Smooth muscle cell (in vitro differentiated cells): ENCODE measurements at regions not wholly inside any gene's neighbourhood (a gene's known extent, or its start where the extent isn't known, plus 50 kb on each side); places are given as distances from the start of the nearest gene placed in this dataset.
A peak's percentile ranks its signal among the peaks of the same experiment; 100 is the strongest.

Experiments used
- DNase-seq: peaks from one replicate; lab custom pipeline; 2025; ENCODE audit not compliant: unreplicated experiment; lab: John Stamatoyannopoulos, UW
- H2AFZ ChIP-seq: fragments of 200-600 bp; sonication (generic); 2 replicates; pipeline ENCODE4 v1.6.0; 2016; ENCODE audit warnings: antibody characterized with exemption, low read depth, mild to moderate bottlenecking
- H3F3A ChIP-seq: fragments of 200-600 bp; sonication (generic); 2 replicates; pipeline ENCODE4 v1.6.0; 2017; ENCODE audit warnings: antibody characterized with exemption, low read depth
- H3K27ac ChIP-seq: fragments of 200-600 bp; sonication (generic); 2 replicates; pipeline ENCODE4 v1.5.1; 2016; ENCODE audit warnings: low read depth, mild to moderate bottlenecking
- H3K27me3 ChIP-seq: fragments of 200-600 bp; sonication (generic); 2 replicates; pipeline ENCODE4 v1.6.1; 2016; ENCODE audit warnings: low read depth, mild to moderate bottlenecking
- H3K36me3 ChIP-seq: fragments of 200-600 bp; sonication (generic); 2 replicates; pipeline ENCODE4 v1.5.1; 2016; ENCODE audit warnings: low read depth
- H3K4me1 ChIP-seq: fragments of 200-600 bp; sonication (generic); 2 replicates; pipeline ENCODE4 v1.5.1; 2016; ENCODE audit warnings: low read depth
- H3K4me2 ChIP-seq: fragments of 200-600 bp; sonication (generic); 2 replicates; pipeline ENCODE4 v1.6.0; 2016; ENCODE audit warnings: mild to moderate bottlenecking
- H3K4me3 ChIP-seq: fragments of 200-600 bp; sonication (generic); 2 replicates; pipeline ENCODE4 v1.5.1; 2016; ENCODE audit warnings: mild to moderate bottlenecking
- H3K79me2 ChIP-seq: fragments of 200-600 bp; sonication (generic); 2 replicates; pipeline ENCODE4 v1.6.0; 2016; ENCODE audit warnings: low read depth, mild to moderate bottlenecking
- H3K9ac ChIP-seq: fragments of 200-600 bp; sonication (generic); 2 replicates; pipeline ENCODE4 v1.6.0; 2016; ENCODE audit warnings: low read depth
- H3K9me3 ChIP-seq: fragments of 200-600 bp; sonication (generic); replicated peaks from 2 replicates; pipeline ENCODE4 v1.5.1; 2016; ENCODE audit warnings: low read depth
- H4K20me1 ChIP-seq: fragments of 200-600 bp; sonication (generic); 2 replicates; pipeline ENCODE4 v1.6.0; 2016; ENCODE audit warnings: low read depth
- CTCF ChIP-seq: fragments of 200-600 bp; sonication (generic); IDR thresholded peaks from 2 replicates; pipeline ENCODE4 v1.5.1; 2017; ENCODE audit warnings: borderline replicate concordance, mild to moderate bottlenecking, antibody characterized with exemption; ENCODE audit not compliant: insufficient read depth, poor library complexity, severe bottlenecking
- WGBS: methylation state at CpG from one replicate; pipeline ENCODE4 v1.1.7; 2016; ENCODE audit warnings: low lambda C conversion rate; 5-methylcytosine and 5-hydroxymethylcytosine counted together

- no peaks in the 10 kb centered on the region for H3F3A ChIP-seq
- no peak overlapping the region for H2AFZ ChIP-seq
- H3K36me3 ChIP-seq = no peaks in the 10 kb centered on the region
- H3K4me3 ChIP-seq = no peak overlapping the region
- H3K27ac ChIP-seq = no peak overlapping the region
- H3K9me3 ChIP-seq = no peaks in the 10 kb centered on the region
- peaks cover 7% of the 10 kb centered on the region for H3K27me3 ChIP-seq
- H3K9ac ChIP-seq = no peak overlapping the region
- no peaks in the 10 kb centered on the region for H3K79me2 ChIP-seq
- H4K20me1 ChIP-seq = no peaks in the 10 kb centered on the region
- H3K4me2 ChIP-seq = no peak overlapping the region
- no peak for TF ChIP-seq CTCF
- DNase-seq = no peak
- WGBS = 54% methylated on average over 6 of the region's 6 CpGs
- peaks cover 5% of the 10 kb centered on the region for H3K4me1 ChIP-seq
These were observed 65.9 kb upstream of the LRRN2 start for GRCh38 chr1:204751480-204751879.

GRCh38 chr1:204751883-204752687 is 66.5 kb upstream of the LRRN2 start:
- H3K9ac ChIP-seq = no peak overlapping the region
- H3K9me3 ChIP-seq = no peaks in the 10 kb centered on the region
- H3K4me2 ChIP-seq = peak overlapping the region; percentile 36
- H4K20me1 ChIP-seq = no peaks in the 10 kb centered on the region
- H3K4me3 ChIP-seq = no peak overlapping the region
- H3K4me1 ChIP-seq = peaks cover 5% of the 10 kb centered on the region
- no peaks in the 10 kb centered on the region for H3K36me3 ChIP-seq
- 54% methylated on average over 24 of the region's 24 CpGs for WGBS
- no peaks in the 10 kb centered on the region for H3F3A ChIP-seq
- no peak for DNase-seq
- no peak overlapping the region for H3K27ac ChIP-seq
- no peak overlapping the region for H2AFZ ChIP-seq
- no peaks in the 10 kb centered on the region for H3K79me2 ChIP-seq
- peak; percentile 4 for TF ChIP-seq CTCF
- H3K27me3 ChIP-seq = peaks cover 7% of the 10 kb centered on the region

- Histone ChIP-seq H3K36me3 (no peaks in the 10 kb centered on the region), H3K4me1 (peaks cover 5% of the 10 kb centered on the region), H3K9me3 (no peaks in the 10 kb centered on the region), H2AFZ (no peak overlapping the region), H3F3A (no peaks in the 10 kb centered on the region), H3K27ac (no peak overlapping the region), H3K9ac (no peak overlapping the region), H3K79me2 (no peaks in the 10 kb centered on the region), H3K27me3 (peaks cover 7% of the 10 kb centered on the region), H4K20me1 (no peaks in the 10 kb centered on the region), H3K4me3 (no peak overlapping the region), H3K4me2 (no peak overlapping the region)
- 88% methylated on average over 6 of the region's 6 CpGs for WGBS
- no peak for TF ChIP-seq CTCF
- no peak for DNase-seq
These were observed 67.1 kb upstream of the LRRN2 start for GRCh38 chr1:204752688-204753040.

DNA sequence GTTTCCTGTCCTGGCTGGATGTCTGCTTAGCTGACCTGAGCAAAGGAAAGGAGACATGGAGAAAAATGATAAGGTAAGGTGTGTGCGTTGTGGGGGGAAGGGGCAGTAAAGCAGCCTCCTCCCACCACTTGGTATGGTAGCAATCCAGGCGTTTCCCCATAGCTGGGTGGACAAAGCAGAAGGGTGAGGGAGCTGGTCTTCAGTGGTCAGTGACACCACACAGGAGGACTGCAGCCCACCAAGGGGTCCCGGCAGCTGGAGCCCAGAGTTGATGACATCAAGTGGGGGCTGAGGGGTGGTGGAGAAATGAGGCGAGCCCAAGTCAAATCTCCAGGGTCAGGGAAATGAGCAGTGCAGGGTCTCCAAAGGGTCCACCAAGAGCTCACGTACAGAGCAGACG is 69.3 kb upstream of the LRRN2 start:
- H3K27me3 ChIP-seq = peaks cover 9% of the 10 kb centered on the region
- WGBS = 95% methylated on average over 6 of the region's 6 CpGs
- H3K9me3 ChIP-seq = no peaks in the 10 kb centered on the region
- no peak overlapping the region for H3K9ac ChIP-seq
- no peak overlapping the region for H2AFZ ChIP-seq
- no peak overlapping the region for H3K27ac ChIP-seq
- no peaks in the 10 kb centered on the region for H4K20me1 ChIP-seq
- no peak overlapping the region for H3K4me2 ChIP-seq
- H3K79me2 ChIP-seq = no peaks in the 10 kb centered on the region
- H3K4me3 ChIP-seq = no peak overlapping the region
- H3F3A ChIP-seq = no peaks in the 10 kb centered on the region
- H3K4me1 ChIP-seq = peaks cover 5% of the 10 kb centered on the region
- no peaks in the 10 kb centered on the region for H3K36me3 ChIP-seq
- no peak for TF ChIP-seq CTCF
- no peak for DNase-seq
